ENCODE measurements at regions not wholly inside any gene's neighbourhood (a gene's known extent, or its start where the extent isn't known, plus 50 kb on each side); places are given as distances from the start of the nearest gene placed in this dataset.
"Not testable (repeated sequence)": the region's sequence is repeated elsewhere in the genome, so short reads cannot be mapped to it uniquely, and the experiment has no call there.

DNA sequence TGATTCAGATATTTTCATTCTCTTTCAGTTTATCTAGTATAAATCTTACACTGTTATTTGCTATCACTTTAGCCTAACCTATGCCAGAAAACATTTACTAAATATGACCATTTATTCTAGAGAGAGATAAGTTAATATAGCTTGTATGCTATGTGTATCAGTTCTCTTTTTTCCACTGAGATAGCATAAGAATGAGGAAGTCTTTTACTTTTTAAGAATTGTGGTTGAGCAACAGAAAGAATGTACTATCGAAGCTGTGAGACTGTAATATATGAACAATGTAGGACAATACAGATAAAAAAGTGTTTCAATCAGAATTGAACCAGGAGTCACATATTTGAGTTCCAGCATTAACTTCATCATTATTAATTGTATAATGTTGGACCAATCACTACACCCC is 479.9 kb upstream of the PLXNA2 start:
- TF ChIP-seq, protein P1, sequence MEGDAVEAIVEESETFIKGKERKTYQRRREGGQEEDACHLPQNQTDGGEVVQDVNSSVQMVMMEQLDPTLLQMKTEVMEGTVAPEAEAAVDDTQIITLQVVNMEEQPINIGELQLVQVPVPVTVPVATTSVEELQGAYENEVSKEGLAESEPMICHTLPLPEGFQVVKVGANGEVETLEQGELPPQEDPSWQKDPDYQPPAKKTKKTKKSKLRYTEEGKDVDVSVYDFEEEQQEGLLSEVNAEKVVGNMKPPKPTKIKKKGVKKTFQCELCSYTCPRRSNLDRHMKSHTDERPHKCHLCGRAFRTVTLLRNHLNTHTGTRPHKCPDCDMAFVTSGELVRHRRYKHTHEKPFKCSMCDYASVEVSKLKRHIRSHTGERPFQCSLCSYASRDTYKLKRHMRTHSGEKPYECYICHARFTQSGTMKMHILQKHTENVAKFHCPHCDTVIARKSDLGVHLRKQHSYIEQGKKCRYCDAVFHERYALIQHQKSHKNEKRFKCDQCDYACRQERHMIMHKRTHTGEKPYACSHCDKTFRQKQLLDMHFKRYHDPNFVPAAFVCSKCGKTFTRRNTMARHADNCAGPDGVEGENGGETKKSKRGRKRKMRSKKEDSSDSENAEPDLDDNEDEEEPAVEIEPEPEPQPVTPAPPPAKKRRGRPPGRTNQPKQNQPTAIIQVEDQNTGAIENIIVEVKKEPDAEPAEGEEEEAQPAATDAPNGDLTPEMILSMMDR (IDR thresholded peaks at IDR 0.05; ENCODE audit: insufficient read depth, low read depth, low read length, missing control alignments) = no peak
- DNase-seq (ENCODE audit: low read depth) = no peak
- H3K4me3 ChIP-seq (ENCODE audit: low read length) = no peak overlapping the region

DNA sequence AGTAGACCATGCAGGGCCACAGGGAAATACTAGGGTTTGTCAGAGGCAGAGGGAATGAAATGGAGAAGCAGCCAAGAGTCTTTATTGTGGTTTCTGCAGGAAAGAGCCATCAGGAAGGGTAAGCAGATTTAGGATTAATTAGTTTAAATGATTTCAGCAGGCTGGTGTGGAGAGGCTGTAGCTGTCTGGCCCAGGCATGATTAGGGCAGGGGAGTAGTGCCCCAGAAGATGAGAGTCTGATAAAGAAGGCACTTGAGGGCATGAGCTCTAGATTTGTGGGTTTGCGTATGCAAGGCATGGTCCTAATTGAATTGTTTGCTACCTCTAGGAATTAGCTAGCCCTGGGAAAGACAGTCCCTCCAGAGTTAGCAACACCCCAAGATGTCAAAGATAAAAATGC is 484.6 kb upstream of the PLXNA2 start:
- TF ChIP-seq, protein P1 (IDR thresholded peaks at IDR 0.05; ENCODE audit: insufficient read depth, low read depth, low read length, missing control alignments) = no peak
- no peak overlapping the region for H3K4me3 ChIP-seq (ENCODE audit: low read length)
- DNase-seq (ENCODE audit: low read depth) = no peak

DNA sequence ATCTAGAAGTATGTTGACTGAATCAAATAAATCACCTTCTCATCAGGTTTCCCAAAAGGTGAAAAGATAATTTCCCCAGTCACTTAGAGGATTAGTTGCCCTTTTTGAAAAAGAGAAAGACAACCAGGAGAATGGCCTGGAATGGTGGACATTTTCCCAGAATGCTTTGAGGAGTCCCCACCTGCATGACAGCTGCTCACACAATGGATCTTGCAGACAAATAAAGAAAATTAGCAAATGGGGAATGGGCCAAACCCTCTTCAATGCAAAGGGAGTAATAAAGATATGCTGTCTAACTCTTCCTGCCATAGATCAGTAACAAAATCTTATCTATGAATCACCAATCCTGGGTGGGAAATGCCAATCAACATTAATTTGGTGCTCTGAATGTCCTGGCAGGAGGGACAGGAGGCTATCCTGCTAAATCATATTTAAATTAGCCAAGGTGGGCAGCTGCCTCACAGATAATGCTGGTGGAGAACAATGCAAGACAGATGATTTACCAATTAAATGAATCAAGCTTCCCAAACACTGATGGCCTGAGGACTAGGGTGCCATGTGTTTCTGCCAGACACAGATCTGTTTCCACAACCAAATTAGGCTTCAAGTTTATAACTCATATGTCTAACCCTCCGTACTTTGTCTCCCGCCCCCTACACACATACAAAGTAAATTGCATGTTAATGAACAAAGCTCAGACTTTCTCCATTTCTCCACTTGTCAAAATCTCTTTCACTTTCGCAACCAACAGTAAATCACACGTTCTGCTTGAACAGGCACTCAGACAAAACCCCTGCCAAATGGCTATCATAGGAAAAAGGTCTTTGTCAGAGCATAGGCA is 488.0 kb upstream of the PLXNA2 start:
- H3K4me3 ChIP-seq (ENCODE audit: low read length) = peak overlapping the region; percentile 15
- DNase-seq (ENCODE audit: low read depth) = peak; percentile 10
- TF ChIP-seq, protein P1 (IDR thresholded peaks at IDR 0.05; ENCODE audit: insufficient read depth, low read depth, low read length, missing control alignments) = no peak

DNA sequence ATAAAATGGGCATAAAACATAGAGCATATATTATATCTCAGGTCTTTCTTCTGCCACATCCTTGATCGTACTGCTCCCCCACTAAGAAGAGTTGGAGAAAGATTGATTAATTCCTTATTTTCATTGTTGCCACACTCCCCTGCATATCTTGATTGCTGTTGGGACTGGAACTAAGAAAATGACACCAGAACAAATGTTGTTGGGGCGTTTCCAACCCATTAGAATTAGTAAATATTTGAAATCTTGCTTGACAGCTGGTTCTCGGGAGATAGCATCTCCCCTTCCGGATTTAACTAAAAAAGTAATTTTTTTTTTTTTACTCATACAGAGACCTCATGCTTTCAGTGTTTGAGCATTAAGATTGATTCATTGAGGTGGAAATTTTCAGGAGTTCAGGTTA is 493.0 kb upstream of the PLXNA2 start:
- DNase-seq (ENCODE audit: low read depth) = no peak
- TF ChIP-seq, protein P1 (IDR thresholded peaks at IDR 0.05; ENCODE audit: insufficient read depth, low read depth, low read length, missing control alignments) = no peak
- no peak overlapping the region for H3K4me3 ChIP-seq (ENCODE audit: low read length)

DNA sequence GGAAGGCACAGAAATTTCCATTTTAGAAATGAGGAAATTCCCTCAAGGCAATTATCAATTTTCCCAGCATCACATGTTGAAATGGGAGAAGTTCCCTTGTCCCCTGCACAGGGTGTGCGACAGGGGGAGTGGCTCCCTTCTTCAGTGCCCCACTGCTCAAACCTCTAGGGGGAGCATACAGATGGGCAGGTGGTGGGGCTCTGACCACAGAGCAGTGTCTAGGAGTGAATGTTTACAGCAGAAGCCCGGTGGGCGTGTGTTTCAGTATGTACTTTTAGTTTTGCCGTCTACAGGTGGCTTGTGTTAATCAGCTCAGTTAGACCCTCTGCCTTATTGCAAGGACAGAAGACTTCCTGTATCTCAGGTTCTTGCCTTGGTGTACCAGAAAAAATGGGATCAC is 493.7 kb upstream of the PLXNA2 start:
- TF ChIP-seq, protein P1 (IDR thresholded peaks at IDR 0.05; ENCODE audit: insufficient read depth, low read depth, low read length, missing control alignments) = no peak
- no peak for DNase-seq (ENCODE audit: low read depth)
- H3K4me3 ChIP-seq (ENCODE audit: low read length) = no peak overlapping the region

DNA sequence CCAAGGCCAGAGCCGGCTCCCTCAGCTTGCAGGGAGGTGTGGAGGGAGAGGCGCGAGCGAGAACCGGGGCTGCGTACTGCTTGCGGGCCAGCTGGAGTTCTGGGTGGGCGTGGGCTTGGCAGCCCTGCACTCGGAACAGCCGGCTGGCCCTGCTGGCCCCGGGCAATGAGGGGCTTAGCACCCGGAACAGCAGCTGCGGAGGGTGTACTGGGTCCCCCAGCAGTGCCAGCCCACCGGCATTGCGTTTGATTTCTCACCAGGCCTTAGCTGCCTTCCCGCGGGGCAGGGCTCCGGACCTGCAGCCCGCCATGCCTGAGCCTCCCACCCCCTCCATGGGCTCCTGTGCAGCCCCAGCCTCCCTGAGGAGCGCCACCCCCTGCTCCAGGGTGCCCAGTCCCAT is 495.5 kb upstream of the PLXNA2 start:
- not testable (repeated sequence) for DNase-seq (ENCODE audit: low read depth); H3K4me3 ChIP-seq (ENCODE audit: low read length)

DNA sequence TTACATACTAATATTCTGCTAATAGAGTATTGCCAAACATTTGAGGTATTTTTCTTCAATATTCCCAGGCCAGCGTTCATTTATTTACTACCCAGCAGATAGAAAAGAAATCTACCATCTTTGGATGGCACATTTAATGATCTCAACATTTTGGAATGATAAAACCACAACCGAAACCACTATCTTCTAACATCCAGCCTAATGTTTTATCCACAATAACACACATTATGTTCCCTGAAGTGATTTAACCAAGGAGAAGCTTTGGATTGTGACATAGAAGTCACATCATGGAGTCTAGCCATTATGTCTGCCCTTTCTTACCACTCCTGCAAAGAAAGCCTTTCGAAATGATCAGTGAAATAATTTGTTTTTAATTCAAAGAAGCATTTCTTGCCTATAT is 497.1 kb upstream of the PLXNA2 start:
- no peak for DNase-seq (ENCODE audit: low read depth)
- H3K4me3 ChIP-seq (ENCODE audit: low read length) = no peak overlapping the region
- TF ChIP-seq, protein P1 (IDR thresholded peaks at IDR 0.05; ENCODE audit: insufficient read depth, low read depth, low read length, missing control alignments) = no peak
